MM.1S (cell line): ENCODE measurements at regions not wholly inside any gene's neighbourhood (a gene's known extent, or its start where the extent isn't known, plus 50 kb on each side); places are given as distances from the start of the nearest gene placed in this dataset.

Experiments
- DNase-seq: peaks from one replicate; pipeline ENCODE4 v3.0.0-alpha.2; 2015
- H2AFZ ChIP-seq: fragments of 300-600 bp; sonication (generic); 2 replicates; pipeline ENCODE4 v1.6.0; 2016; ENCODE audit warnings: antibody characterized with exemption, low read length
- H3F3A ChIP-seq: fragments of 300-600 bp; sonication (generic); 2 replicates; pipeline ENCODE4 v1.6.1; 2016; ENCODE audit warnings: mild to moderate bottlenecking, antibody characterized with exemption, low read length, moderate library complexity, mixed read lengths; ENCODE audit not compliant: insufficient read depth
- H3K27ac ChIP-seq: fragments of 300-600 bp; sonication (generic); 2 replicates; pipeline ENCODE4 v1.5.1; 2016; ENCODE audit warnings: mild to moderate bottlenecking, low read length
- H3K27me3 ChIP-seq: fragments of 300-600 bp; sonication (generic); replicated peaks from 2 replicates; pipeline ENCODE4 v1.6.0; 2016; ENCODE audit warnings: low read length; ENCODE audit not compliant: insufficient read depth
- H3K36me3 ChIP-seq: fragments of 300-600 bp; sonication (generic); replicated peaks from 2 replicates; pipeline ENCODE4 v1.6.1; 2016; ENCODE audit warnings: mild to moderate bottlenecking, low read length, mixed read lengths; ENCODE audit not compliant: insufficient read depth
- H3K4me1 ChIP-seq: fragments of 300-600 bp; sonication (generic); 2 replicates; pipeline ENCODE4 v1.6.1; 2016; ENCODE audit warnings: low read length, mixed read lengths
- H3K4me2 ChIP-seq: fragments of 300-600 bp; sonication (generic); 2 replicates; pipeline ENCODE4 v1.6.0; 2016; ENCODE audit warnings: low read depth, low read length
- H3K4me3 ChIP-seq: fragments of 300-600 bp; sonication (generic); 2 replicates; pipeline ENCODE4 v1.5.1; 2016; ENCODE audit warnings: low read length, mixed read lengths
- H3K79me2 ChIP-seq: fragments of 300-600 bp; sonication (generic); 2 replicates; pipeline ENCODE4 v1.6.1; 2016; ENCODE audit warnings: mixed run types, low read length, mixed read lengths
- H3K9ac ChIP-seq: fragments of 300-600 bp; sonication (generic); 2 replicates; pipeline ENCODE4 v1.6.1; 2016; ENCODE audit warnings: low read length, mixed read lengths
- H3K9me2 ChIP-seq: fragments of 300-600 bp; sonication (generic); replicated peaks from 2 replicates; pipeline ENCODE4 v1.6.1; 2016; ENCODE audit warnings: mild to moderate bottlenecking, low read length, mixed read lengths; ENCODE audit not compliant: insufficient read depth
- H3K9me3 ChIP-seq: fragments of 300-600 bp; sonication (generic); replicated peaks from 2 replicates; pipeline ENCODE4 v1.6.1; 2016; ENCODE audit warnings: mild to moderate bottlenecking, low read length, mixed read lengths; ENCODE audit not compliant: insufficient read depth
- H4K20me1 ChIP-seq: fragments of 300-600 bp; sonication (generic); 2 replicates; pipeline ENCODE4 v1.6.1; 2016; ENCODE audit warnings: mild to moderate bottlenecking, low read length, moderate library complexity, mixed read lengths; ENCODE audit not compliant: insufficient read depth
- CTCF ChIP-seq: fragments of 300-600 bp; sonication (generic); IDR thresholded peaks from 2 replicates; pipeline ENCODE4 v1.5.1; 2016; ENCODE audit warnings: antibody characterized with exemption, low read length, mixed read lengths
- EZH2 ChIP-seq: fragments of 300-600 bp; sonication (generic); optimal IDR thresholded peaks from 2 replicates; pipeline ENCODE3; 2017; ENCODE audit warnings: low read depth, mild to moderate bottlenecking, antibody characterized with exemption, low read length, mixed read lengths
- EZH2phosphoT487 ChIP-seq: fragments of 300-600 bp; sonication (generic); IDR thresholded peaks from 2 replicates; pipeline ENCODE4 v1.6.1; 2018; ENCODE audit warnings: antibody characterized with exemption, low read length

GRCh38 chr1:57747818-57748217, 324.0 kb upstream of the DAB1 start:
- TF ChIP-seq EZH2phosphoT487 (no peak), CTCF (no peak), EZH2 (no peak)
- Histone ChIP-seq H3K9ac (no peak overlapping the region), H3F3A (no peaks in the 10 kb centered on the region), H3K9me2 (no peaks in the 10 kb centered on the region), H4K20me1 (no peaks in the 10 kb centered on the region), H3K27ac (no peak overlapping the region), H3K36me3 (no peaks in the 10 kb centered on the region), H2AFZ (no peak overlapping the region), H3K4me3 (no peak overlapping the region), H3K9me3 (no peaks in the 10 kb centered on the region), H3K27me3 (no peaks in the 10 kb centered on the region), H3K79me2 (no peaks in the 10 kb centered on the region), H3K4me2 (no peak overlapping the region), H3K4me1 (no peaks in the 10 kb centered on the region)
- DNase-seq, result no peak

- H3K36me3 ChIP-seq, result no peaks in the 10 kb centered on the region
- H4K20me1 ChIP-seq, result no peaks in the 10 kb centered on the region
- H3K27ac ChIP-seq, result no peak overlapping the region
- no peak overlapping the region for H2AFZ ChIP-seq
- H3K4me3 ChIP-seq, result no peak overlapping the region
- TF ChIP-seq EZH2phosphoT487, result no peak
- no peak for TF ChIP-seq CTCF
- no peak for TF ChIP-seq EZH2
- no peaks in the 10 kb centered on the region for H3K4me1 ChIP-seq
- DNase-seq, result no peak
- H3K27me3 ChIP-seq, result no peaks in the 10 kb centered on the region
- no peaks in the 10 kb centered on the region for H3K9me2 ChIP-seq
- H3K9ac ChIP-seq, result no peak overlapping the region
- H3K9me3 ChIP-seq, result no peaks in the 10 kb centered on the region
- H3K4me2 ChIP-seq, result no peak overlapping the region
- no peaks in the 10 kb centered on the region for H3K79me2 ChIP-seq
- no peaks in the 10 kb centered on the region for H3F3A ChIP-seq
These were observed 317.7 kb upstream of the DAB1 start for GRCh38 chr1:57741521-57741920.

GRCh38 chr1:57736940-57737339, 313.1 kb upstream of the DAB1 start:
- TF ChIP-seq CTCF, result no peak
- TF ChIP-seq EZH2, result no peak
- no peak for TF ChIP-seq EZH2phosphoT487
- Histone ChIP-seq H2AFZ (no peak overlapping the region), H3K79me2 (no peaks in the 10 kb centered on the region), H3K27me3 (no peaks in the 10 kb centered on the region), H3K4me1 (no peaks in the 10 kb centered on the region), H4K20me1 (no peaks in the 10 kb centered on the region), H3K9me2 (no peaks in the 10 kb centered on the region), H3K36me3 (no peaks in the 10 kb centered on the region), H3K9me3 (no peaks in the 10 kb centered on the region), H3K4me3 (no peak overlapping the region), H3K27ac (no peak overlapping the region), H3K4me2 (no peak overlapping the region), H3K9ac (no peak overlapping the region), H3F3A (no peaks in the 10 kb centered on the region)
- peak; percentile 17 for DNase-seq
